Cardiac fibroblast (primary cell): ENCODE measurements at regions not wholly inside any gene's neighbourhood (a gene's known extent, or its start where the extent isn't known, plus 50 kb on each side); places are given as distances from the start of the nearest gene placed in this dataset.

ENCODE experiments used
- DNase-seq, 2 donors: peaks; one replicate each; pipeline versions ENCODE4 v3.0.0 to v3.0.0-alpha.2; 2010; ENCODE audit warnings: low read depth in 2 of 2
- H3K4me3 ChIP-seq, 2 donors: replicated peaks in 1 of 2; 1 replicate in 1 of 2; 2 replicates in 1 of 2; pipeline ENCODE4 v1.5.1; 2011; ENCODE audit warnings: low read depth in 2 of 2, low read length in 2 of 2, mild to moderate bottlenecking in 2 of 2, moderate library complexity in 1 of 2
- CTCF ChIP-seq: IDR thresholded peaks from one replicate; pipeline ENCODE4 v1.5.1; 2011; ENCODE audit warnings: low read depth, mild to moderate bottlenecking, low read length, inconsistent platforms

- no peak overlapping the region for H3K4me3 ChIP-seq
- no peak for TF ChIP-seq CTCF
- DNase-seq, result peak in 1 of 2 donors; percentile 21
These were observed 1042.6 kb downstream of the PLA2G4A start for GRCh38 chr1:187871177-187871845.

- TF ChIP-seq CTCF, result no peak
These were observed 1043.8 kb downstream of the PLA2G4A start for GRCh38 chr1:187872550-187872949.

GRCh38 chr1:187873126-187873525, 1044.4 kb downstream of the PLA2G4A start:
- no peak for DNase-seq
- H3K4me3 ChIP-seq, result no peak overlapping the region
- no peak for TF ChIP-seq CTCF

More at GRCh38 chr1:187872550-187872949, 1043.8 kb downstream of the PLA2G4A start:
- DNase-seq, result no peak
- no peak overlapping the region for H3K4me3 ChIP-seq

GRCh38 chr1:187876775-187877174, 1048.0 kb downstream of the PLA2G4A start:
- no peak for DNase-seq
- no peak for TF ChIP-seq CTCF
- no peak overlapping the region for H3K4me3 ChIP-seq

GRCh38 chr1:187877220-187877619, 1048.5 kb downstream of the PLA2G4A start:
- no peak for TF ChIP-seq CTCF
- DNase-seq, result no peak
- no peak overlapping the region for H3K4me3 ChIP-seq

GRCh38 chr1:187878883-187879282, 1050.1 kb downstream of the PLA2G4A start:
- H3K4me3 ChIP-seq, result no peak overlapping the region
- no peak for TF ChIP-seq CTCF
- DNase-seq, result no peak

- H3K4me3 ChIP-seq, result no peak overlapping the region
- no peak for TF ChIP-seq CTCF
- no peak for DNase-seq
These were observed 1054.6 kb downstream of the PLA2G4A start for GRCh38 chr1:187883356-187883755.
